H1 (cell line): ENCODE measurements at regions not wholly inside any gene's neighbourhood (a gene's known extent, or its start where the extent isn't known, plus 50 kb on each side); places are given as distances from the start of the nearest gene placed in this dataset.

ENCODE experiments used
- CTCF ChIA-PET: fragments of 300-600 bp; sonication (Branson Sonifier 250); formaldehyde crosslinking; loops from one replicate; lab custom pipeline; 2021; ENCODE audit not compliant: partially characterized antibody; lab: Charles Lee
- POLR2A ChIA-PET: fragments of 300-600 bp; sonication (Branson Sonifier 250); formaldehyde crosslinking; loops from one replicate; lab custom pipeline; 2021; ENCODE audit warnings: inconsistent platforms; ENCODE audit not compliant: partially characterized antibody; lab: Charles Lee
- DNase-seq, 2 experiments: peaks; one replicate each; pipeline versions ENCODE4 v3.0.0 to v3.0.0-alpha.2; 2010 to 2022; ENCODE audit warnings: low spot score in 2 of 2, low read depth in 1 of 2, mixed read lengths in 1 of 2
- FAIRE-seq: peaks from 2 replicates; lab custom pipeline; 2011; peaks lifted over from hg19 to GRCh38; lab: Jason Lieb, UNC
- H2AFZ ChIP-seq: 2 replicates; pipeline ENCODE4 v1.8.1; 2012; ENCODE audit warnings: low read length, inconsistent platforms
- H2AK5ac ChIP-seq: 2 replicates; pipeline ENCODE4 v1.6.1; 2013; ENCODE audit warnings: low read depth, low read length
- H2BK120ac ChIP-seq: replicated peaks from 2 replicates; pipeline ENCODE3; 2013; ENCODE audit warnings: low read depth, low read length, inconsistent platforms
- H2BK12ac ChIP-seq: 2 replicates; pipeline ENCODE4 v1.6.1; 2013; ENCODE audit warnings: low read depth, low read length
- H2BK15ac ChIP-seq: 2 replicates; pipeline ENCODE4 v1.6.1; 2013; ENCODE audit warnings: low read length
- H2BK20ac ChIP-seq: 2 replicates; pipeline ENCODE4 v1.6.1; 2013; ENCODE audit warnings: low read length
- H2BK5ac ChIP-seq: 2 replicates; pipeline ENCODE4 v1.6.1; 2013; ENCODE audit warnings: low read depth, low read length
- H3K14ac ChIP-seq: 2 replicates; pipeline ENCODE4 v1.6.1; 2013; ENCODE audit warnings: inconsistent platforms; ENCODE audit not compliant: insufficient read length
- H3K18ac ChIP-seq: 2 replicates; pipeline ENCODE4 v1.6.1; 2013; ENCODE audit warnings: low read length; ENCODE audit errors: extremely low read depth
- H3K23ac ChIP-seq: 2 replicates; pipeline ENCODE4 v1.6.1; 2013; ENCODE audit warnings: inconsistent platforms; ENCODE audit not compliant: insufficient read length
- H3K23me2 ChIP-seq: 2 replicates; pipeline ENCODE4 v1.6.1; 2013; ENCODE audit warnings: low read depth, low read length
- H3K27ac ChIP-seq: 2 replicates; pipeline ENCODE4 v1.6.1; 2011; ENCODE audit warnings: low read depth, low read length, inconsistent platforms
- H3K27me3 ChIP-seq, 4 experiments: replicated peaks in 1 of 4; 1 replicate in 1 of 4; 2 replicates in 3 of 4; pipeline versions ENCODE4 v1.6.1 to v1.8.1; 2011 to 2013; ENCODE audit warnings: low read length in 3 of 4, mild to moderate bottlenecking in 3 of 4, inconsistent platforms in 2 of 4, mixed read lengths in 2 of 4, moderate library complexity in 1 of 4; ENCODE audit not compliant: control insufficient read depth in 3 of 4, insufficient read depth in 3 of 4; ENCODE audit errors: extremely low read depth in 1 of 4
- H3K36me3 ChIP-seq, 4 experiments: 2 replicates each; pipeline versions ENCODE4 v1.6.1 to v1.8.1; 2011 to 2013; ENCODE audit warnings: mild to moderate bottlenecking in 4 of 4, low read length in 3 of 4, moderate library complexity in 2 of 4, control low read depth in 1 of 4, inconsistent platforms in 1 of 4; ENCODE audit not compliant: insufficient read depth in 4 of 4, control insufficient read depth in 2 of 4
- H3K4ac ChIP-seq: replicated peaks from 2 replicates; pipeline ENCODE3; 2013; ENCODE audit warnings: low read length, low read depth, mixed read lengths, inconsistent platforms; ENCODE audit not compliant: insufficient read length
- H3K4me1 ChIP-seq, 4 experiments: replicated peaks in 1 of 4; 1 replicate in 1 of 4; 2 replicates in 3 of 4; pipeline versions ENCODE4 v1.6.1 to v1.8.1; 2011 to 2013; ENCODE audit warnings: low read length in 3 of 4, inconsistent platforms in 2 of 4, mixed read lengths in 1 of 4; ENCODE audit not compliant: insufficient read depth in 4 of 4, control insufficient read depth in 3 of 4
- H3K4me2 ChIP-seq, 2 experiments: 2 replicates each; pipeline versions ENCODE4 v1.6.1 to v1.8.1; 2011 to 2013; ENCODE audit warnings: low read depth in 2 of 2, low read length in 2 of 2, control low read depth in 1 of 2, inconsistent platforms in 1 of 2, mild to moderate bottlenecking in 1 of 2; ENCODE audit not compliant: insufficient read depth in 1 of 2
- H3K4me3 ChIP-seq, 4 experiments: fragments of 200-600, 300-600 bp in 1 of 4; sonication (generic), shearing (Covaris generic), sonication (Bioruptor Twin) in 1 of 4; 2 replicates each; pipeline versions ENCODE4 v1.5.1 to v1.8.1; 2011 to 2016; ENCODE audit warnings: low read length in 4 of 4, low read depth in 3 of 4, control low read depth in 2 of 4, inconsistent platforms in 2 of 4, mild to moderate bottlenecking in 2 of 4, mixed read lengths in 1 of 4, moderate library complexity in 1 of 4; ENCODE audit not compliant: insufficient read depth in 2 of 4; ENCODE audit errors: extremely low read depth in 1 of 4
- H3K56ac ChIP-seq: replicated peaks from 2 replicates; pipeline ENCODE3; 2013; ENCODE audit warnings: low read depth, mild to moderate bottlenecking, mixed read lengths, low read length, inconsistent platforms; ENCODE audit not compliant: insufficient read length
- H3K79me1 ChIP-seq: 2 replicates; pipeline ENCODE4 v1.6.1; 2013; ENCODE audit warnings: low read depth, low read length, control low read depth
- H3K79me2 ChIP-seq, 2 experiments: 2 replicates each; pipeline versions ENCODE4 v1.6.1 to v1.8.1; 2012 to 2013; ENCODE audit warnings: low read length in 2 of 2, mild to moderate bottlenecking in 2 of 2, inconsistent platforms in 1 of 2; ENCODE audit not compliant: insufficient read depth in 2 of 2, control insufficient read depth in 1 of 2
- H3K9ac ChIP-seq, 4 experiments: replicated peaks in 1 of 4; 1 replicate in 1 of 4; 2 replicates in 3 of 4; pipeline versions ENCODE4 v1.6.1 to v1.8.1; 2011 to 2013; ENCODE audit warnings: low read depth in 3 of 4, low read length in 3 of 4, control low read depth in 2 of 4, mild to moderate bottlenecking in 2 of 4, moderate library complexity in 2 of 4, inconsistent platforms in 1 of 4; ENCODE audit errors: extremely low read depth in 1 of 4
- H3K9me3 ChIP-seq, 2 experiments: 2 replicates each; pipeline versions ENCODE4 v1.6.1 to v1.8.1; 2012 to 2013; ENCODE audit warnings: mild to moderate bottlenecking in 2 of 2, moderate library complexity in 2 of 2, control low read depth in 1 of 2, inconsistent platforms in 1 of 2, low read depth in 1 of 2, low read length in 1 of 2, mixed read lengths in 1 of 2; ENCODE audit not compliant: insufficient read depth in 2 of 2
- H4K20me1 ChIP-seq, 2 experiments: replicated peaks in 1 of 2; 2 replicates each; pipeline versions ENCODE3 to v1.8.1; 2011 to 2013; ENCODE audit warnings: inconsistent platforms in 2 of 2, low read length in 2 of 2, mild to moderate bottlenecking in 1 of 2; ENCODE audit not compliant: insufficient read depth in 2 of 2, control insufficient read depth in 1 of 2
- H4K5ac ChIP-seq: 2 replicates; pipeline ENCODE4 v1.6.1; 2013; ENCODE audit warnings: low read length, low read depth, mixed read lengths, inconsistent platforms; ENCODE audit not compliant: insufficient read length
- H4K8ac ChIP-seq: 2 replicates; pipeline ENCODE4 v1.8.0; 2013; ENCODE audit warnings: mild to moderate bottlenecking, moderate library complexity, low read length, inconsistent platforms; ENCODE audit not compliant: insufficient read depth; ENCODE audit errors: extremely low read depth
- H4K91ac ChIP-seq: replicated peaks from 2 replicates; pipeline ENCODE3; 2013; ENCODE audit warnings: low read length, mixed read lengths, inconsistent platforms; ENCODE audit not compliant: insufficient read length
- KDM4A ChIP-seq: IDR thresholded peaks from one replicate; pipeline ENCODE4 v1.7.1; 2012; ENCODE audit warnings: low read depth, mild to moderate bottlenecking, moderate library complexity, low read length, inconsistent platforms; ENCODE audit not compliant: severe bottlenecking
- MAFK ChIP-seq: IDR thresholded peaks from 2 replicates; pipeline ENCODE4 v1.6.1; 2012; ENCODE audit warnings: low read depth, mild to moderate bottlenecking, improper control_type of control experiment, low read length
- NANOG ChIP-seq: IDR thresholded peaks from 2 replicates; pipeline ENCODE4 v1.6.1; 2011; ENCODE audit warnings: low read length, low read depth, mild to moderate bottlenecking, inconsistent platforms; ENCODE audit not compliant: insufficient read depth, poor library complexity, severe bottlenecking
- POLR2A ChIP-seq, 2 experiments: IDR thresholded peaks; 1 replicate in 1 of 2; 2 replicates in 1 of 2; pipeline ENCODE4 v1.6.1; 2011; ENCODE audit warnings: low read depth in 2 of 2, low read length in 2 of 2, mild to moderate bottlenecking in 2 of 2; ENCODE audit errors: control extremely low read depth in 1 of 2
- POLR2AphosphoS5 ChIP-seq: IDR thresholded peaks from 2 replicates; pipeline ENCODE4 v1.6.1; 2011; ENCODE audit warnings: low read depth, low read length
- RFX5 ChIP-seq: IDR thresholded peaks from 2 replicates; pipeline ENCODE4 v1.6.1; 2011; ENCODE audit warnings: low read depth, low read length, improper control_type of control experiment, borderline replicate concordance
- RNF2 ChIP-seq: fragments of 200-900, 300-1000 bp; sonication (generic); IDR thresholded peaks from 2 replicates; pipeline ENCODE4 v1.7.1; 2016; ENCODE audit warnings: borderline replicate concordance, low read depth, mild to moderate bottlenecking, antibody characterized with exemption, low read length; ENCODE audit not compliant: poor library complexity, severe bottlenecking; ENCODE audit errors: missing control alignments
- SIX5 ChIP-seq: IDR thresholded peaks from 2 replicates; pipeline ENCODE4 v1.6.1; 2011; ENCODE audit warnings: mild to moderate bottlenecking, low read depth, low read length
- SRF ChIP-seq: IDR thresholded peaks from 2 replicates; pipeline ENCODE4 v1.6.1; 2011; ENCODE audit warnings: mild to moderate bottlenecking, low read depth, low read length, moderate library complexity
- SUZ12 ChIP-seq: fragments of 200-600 bp; sonication (generic); IDR thresholded peaks from 2 replicates; pipeline ENCODE4 v1.6.1; 2012; ENCODE audit warnings: mild to moderate bottlenecking, inconsistent platforms, low read length, moderate library complexity, mixed read lengths
- TAF7 ChIP-seq: optimal IDR thresholded peaks from 2 replicates; pipeline ENCODE3; 2011; ENCODE audit warnings: low read depth, mild to moderate bottlenecking, inconsistent platforms, low read length, moderate library complexity, borderline replicate concordance
- TBP ChIP-seq: IDR thresholded peaks from 2 replicates; pipeline ENCODE4 v1.6.1; 2011; ENCODE audit warnings: low read depth, low read length, improper control_type of control experiment
- YY1 ChIP-seq: IDR thresholded peaks from 2 replicates; pipeline ENCODE4 v1.6.1; 2011; ENCODE audit warnings: low read depth, mild to moderate bottlenecking, low read length
- TF ChIP-seq, protein P1 (sequence below), 3 experiments: IDR thresholded peaks; 1 replicate in 2 of 3; 2 replicates in 1 of 3; pipeline versions ENCODE4 v1.5.1 to v1.6.1; 2011; ENCODE audit warnings: low read length in 3 of 3, mild to moderate bottlenecking in 3 of 3, inconsistent platforms in 2 of 3, low read depth in 1 of 3, moderate library complexity in 1 of 3; ENCODE audit not compliant: insufficient read depth in 1 of 3; ENCODE audit errors: control extremely low read depth in 1 of 3

DNA sequence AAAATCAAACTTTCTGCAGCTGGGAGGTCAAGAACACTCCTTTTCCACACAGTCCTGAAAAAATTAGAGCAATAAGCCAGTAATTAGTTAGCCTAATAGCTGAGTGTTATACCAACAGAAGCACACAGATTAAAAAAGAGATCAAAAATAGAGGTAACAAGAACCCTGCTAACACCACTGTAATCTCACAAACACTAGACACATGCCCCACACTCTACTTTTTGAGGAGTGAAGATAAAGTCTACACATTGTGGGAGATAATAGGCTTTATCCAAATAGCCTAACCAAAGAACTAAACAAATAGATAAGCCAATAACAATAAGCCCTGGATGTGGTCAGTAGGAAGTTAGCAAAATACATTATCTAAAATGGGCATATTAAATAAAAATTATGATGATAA, 372.7 kb upstream of the ANO5 start:
- DNase-seq (no peak), FAIRE-seq (no peak)
- H4K5ac ChIP-seq = no peak overlapping the region
- no peak overlapping the region for H2BK15ac ChIP-seq
- H3K23me2 ChIP-seq = no peaks in the 10 kb centered on the region
- no peak overlapping the region for H3K4ac ChIP-seq
- no peak overlapping the region for H4K8ac ChIP-seq
- H4K20me1 ChIP-seq = no peaks in the 10 kb centered on the region
- no peaks in the 10 kb centered on the region for H3K9me3 ChIP-seq
- no peak overlapping the region for H3K4me3 ChIP-seq
- H3K9ac ChIP-seq = no peak overlapping the region
- no peak overlapping the region for H2BK5ac ChIP-seq
- H3K23ac ChIP-seq = no peak overlapping the region
- no peak overlapping the region for H4K91ac ChIP-seq
- POLR2A ChIA-PET = no interaction called here
- H3K79me1 ChIP-seq = no peaks in the 10 kb centered on the region
- CTCF ChIA-PET = no interaction called here
- no peaks in the 10 kb centered on the region for H3K4me1 ChIP-seq
- no peak overlapping the region for H2AFZ ChIP-seq
- H2BK12ac ChIP-seq = no peak overlapping the region
- no peak overlapping the region for H3K4me2 ChIP-seq
- no peak overlapping the region for H2BK120ac ChIP-seq
- no peaks in the 10 kb centered on the region for H3K27me3 ChIP-seq
- H2BK20ac ChIP-seq = no peak overlapping the region
- H2AK5ac ChIP-seq = no peak overlapping the region
- H3K36me3 ChIP-seq = no peaks in the 10 kb centered on the region
- no peak overlapping the region for H3K27ac ChIP-seq
- no peak overlapping the region for H3K18ac ChIP-seq
- no peak overlapping the region for H3K14ac ChIP-seq
- H3K79me2 ChIP-seq = no peaks in the 10 kb centered on the region
- H3K56ac ChIP-seq = no peak overlapping the region
- TF ChIP-seq POLR2A (IDR thresholded peaks at IDR 0.05; ENCODE audit: control extremely low read depth in 1 of 2, low read depth in 2 of 2, low read length in 2 of 2) (no peak), RFX5 (no peak), SUZ12 (no peak), TBP (no peak), SRF (no peak), YY1 (no peak), SIX5 (no peak), TAF7 (no peak), MAFK (no peak), KDM4A (no peak), NANOG (no peak), RNF2 (no peak), POLR2AphosphoS5 (no peak)
- TF ChIP-seq, protein P1, sequence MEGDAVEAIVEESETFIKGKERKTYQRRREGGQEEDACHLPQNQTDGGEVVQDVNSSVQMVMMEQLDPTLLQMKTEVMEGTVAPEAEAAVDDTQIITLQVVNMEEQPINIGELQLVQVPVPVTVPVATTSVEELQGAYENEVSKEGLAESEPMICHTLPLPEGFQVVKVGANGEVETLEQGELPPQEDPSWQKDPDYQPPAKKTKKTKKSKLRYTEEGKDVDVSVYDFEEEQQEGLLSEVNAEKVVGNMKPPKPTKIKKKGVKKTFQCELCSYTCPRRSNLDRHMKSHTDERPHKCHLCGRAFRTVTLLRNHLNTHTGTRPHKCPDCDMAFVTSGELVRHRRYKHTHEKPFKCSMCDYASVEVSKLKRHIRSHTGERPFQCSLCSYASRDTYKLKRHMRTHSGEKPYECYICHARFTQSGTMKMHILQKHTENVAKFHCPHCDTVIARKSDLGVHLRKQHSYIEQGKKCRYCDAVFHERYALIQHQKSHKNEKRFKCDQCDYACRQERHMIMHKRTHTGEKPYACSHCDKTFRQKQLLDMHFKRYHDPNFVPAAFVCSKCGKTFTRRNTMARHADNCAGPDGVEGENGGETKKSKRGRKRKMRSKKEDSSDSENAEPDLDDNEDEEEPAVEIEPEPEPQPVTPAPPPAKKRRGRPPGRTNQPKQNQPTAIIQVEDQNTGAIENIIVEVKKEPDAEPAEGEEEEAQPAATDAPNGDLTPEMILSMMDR (IDR thresholded peaks at IDR 0.05; ENCODE audit: control extremely low read depth in 1 of 3, insufficient read depth in 1 of 3, low read depth in 1 of 3, low read length in 3 of 3) = no peak
